ENCODE measurements at regions not wholly inside any gene's neighbourhood (a gene's known extent, or its start where the extent isn't known, plus 50 kb on each side); places are given as distances from the start of the nearest gene placed in this dataset.

DNA sequence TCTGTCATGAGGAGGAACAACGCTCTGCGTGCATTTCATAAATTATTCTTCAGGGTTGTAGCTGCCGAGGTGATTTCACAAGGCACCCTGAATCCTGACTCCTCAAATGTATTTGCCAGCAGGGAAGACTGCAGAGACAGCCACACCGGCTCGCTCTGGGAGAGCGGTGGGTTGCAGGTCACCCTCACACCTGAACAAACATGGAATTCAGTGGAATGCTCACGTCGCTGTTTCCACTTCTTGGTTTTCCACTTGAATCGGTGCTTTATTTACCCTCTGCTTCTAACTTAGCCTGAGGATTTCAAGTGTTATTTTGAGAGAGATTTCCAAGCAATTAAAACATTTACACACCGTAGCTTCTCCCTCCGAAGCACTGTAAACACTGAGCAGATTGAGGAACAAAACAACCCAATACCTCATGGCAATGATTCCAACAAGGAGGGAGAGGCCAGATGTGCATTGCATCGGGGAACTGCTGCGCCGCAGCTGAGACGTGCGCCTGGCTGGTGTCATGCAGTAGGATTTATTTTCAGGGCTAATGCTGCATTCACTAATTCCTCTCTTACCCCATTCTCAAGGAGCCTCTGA lies 59.5 kb upstream of the GGTLC1 start:
- no peak for DNase-seq

DNA sequence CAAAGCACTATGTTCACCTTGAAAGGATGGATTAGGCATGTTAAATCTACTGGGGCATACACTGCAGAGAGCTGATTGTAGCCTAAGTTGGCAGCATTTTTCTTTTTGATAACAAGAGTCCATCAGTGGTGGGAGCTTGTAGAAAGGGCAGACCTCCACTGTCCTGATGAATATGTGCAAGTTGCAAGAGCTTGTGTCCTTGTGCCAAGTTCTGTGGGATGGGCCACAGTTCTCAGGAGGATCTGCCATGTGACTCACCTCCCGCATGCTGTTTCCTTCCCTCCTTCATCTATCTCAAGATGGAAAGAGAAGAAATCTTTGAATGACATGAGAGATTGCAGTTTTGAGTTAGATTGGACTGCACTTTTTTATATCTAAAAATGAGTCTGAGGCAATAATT lies 58.3 kb upstream of the GGTLC1 start:
- DNase-seq: no peak

DNA sequence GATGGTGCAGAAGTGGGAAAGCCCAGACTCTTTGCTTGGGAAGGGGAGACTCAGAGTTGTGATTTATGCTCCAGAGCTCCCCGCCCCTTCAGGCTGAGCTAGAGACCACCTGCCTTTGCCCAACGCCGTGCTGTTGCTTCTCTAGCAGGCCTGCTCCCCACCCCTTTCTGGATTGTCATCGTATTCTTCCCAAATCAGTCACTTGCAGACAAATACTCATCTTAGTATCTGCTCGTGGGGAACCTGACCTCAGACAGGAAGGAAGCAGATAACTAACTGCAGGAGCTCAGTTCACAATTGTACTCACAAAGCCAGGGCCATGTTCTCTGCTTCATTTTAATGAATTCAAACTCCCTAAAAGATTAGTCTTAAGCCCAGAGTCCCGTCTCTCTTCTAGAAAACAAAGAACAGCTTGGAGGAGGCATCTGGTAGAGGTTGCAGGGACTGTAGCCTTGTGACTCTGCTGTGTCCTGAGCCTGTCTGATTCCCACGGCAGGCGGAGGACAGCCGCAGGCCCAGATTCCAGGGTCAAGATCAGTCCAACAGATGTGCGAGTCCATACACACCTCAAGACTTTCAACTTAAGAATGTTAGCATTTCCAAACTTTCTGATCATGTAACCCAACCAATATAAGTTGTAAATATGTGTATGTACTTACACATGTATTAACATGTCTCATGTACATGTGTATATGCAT lies 57.2 kb upstream of the GGTLC1 start:
- no peak for DNase-seq

DNA sequence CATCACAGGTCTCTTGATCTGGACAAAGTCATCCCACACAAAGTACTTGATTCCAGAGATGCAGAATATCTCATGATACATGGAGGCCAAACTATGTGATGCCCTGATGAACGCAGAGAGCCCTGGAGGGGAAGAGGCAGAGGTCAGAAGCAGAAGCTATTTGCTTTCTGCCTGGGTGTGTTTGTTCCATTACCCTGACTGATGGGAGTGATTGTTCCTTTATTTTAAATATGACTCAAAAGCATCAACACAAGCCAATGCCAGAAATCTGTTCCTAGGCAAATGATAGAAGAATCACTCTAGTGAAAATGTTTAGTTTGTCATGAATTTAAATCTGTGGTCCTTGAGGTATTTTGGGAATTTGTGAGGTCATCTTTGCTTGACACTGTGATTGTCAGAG lies 54.7 kb upstream of the GGTLC1 start:
- DNase-seq: no peak

DNA sequence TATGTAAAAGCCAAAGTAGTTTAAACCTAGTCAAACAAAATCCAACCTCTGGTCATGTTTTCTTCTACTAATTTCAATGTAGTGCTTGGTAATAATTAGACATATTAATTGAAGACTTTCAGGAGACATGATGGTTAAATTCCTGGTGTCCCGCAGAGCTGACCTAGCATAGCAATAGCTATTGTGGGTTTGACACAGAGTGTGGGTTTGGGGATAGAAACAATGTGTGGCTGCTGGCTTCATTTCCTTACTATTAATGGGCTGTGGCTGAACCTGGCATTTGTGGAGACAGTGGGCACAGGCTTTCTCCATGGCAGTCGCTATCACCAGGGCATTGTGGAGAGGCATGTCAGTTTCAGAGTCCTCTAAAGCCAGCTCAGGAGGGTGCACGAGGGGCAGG lies 54.1 kb upstream of the GGTLC1 start:
- no peak for DNase-seq

DNA sequence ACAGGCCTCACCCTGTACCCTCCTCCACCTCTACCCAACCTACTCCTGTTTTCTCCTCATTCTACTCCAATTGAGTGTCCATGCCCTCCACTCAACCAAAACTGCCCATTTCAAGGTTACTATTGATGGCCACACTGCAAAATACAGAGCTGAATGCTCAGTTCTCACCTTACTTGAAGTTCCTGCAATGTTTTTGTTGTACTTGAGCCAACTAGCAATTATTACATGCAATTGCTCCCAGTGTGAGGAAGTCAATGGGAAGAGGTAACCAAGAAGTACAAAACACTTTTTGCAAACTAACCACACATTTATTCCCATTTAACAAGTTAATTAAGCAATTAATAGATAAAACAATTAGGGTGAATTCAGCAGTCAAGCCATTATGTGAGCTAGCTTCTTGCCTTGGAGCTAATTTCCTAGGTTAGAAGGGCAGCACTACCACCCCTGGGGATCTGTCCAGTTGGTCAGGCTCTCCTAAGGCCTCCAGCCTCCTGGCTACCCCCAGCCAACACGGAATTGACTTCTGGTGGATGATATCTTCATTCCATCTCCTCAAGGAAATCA lies 52.4 kb upstream of the GGTLC1 start:
- DNase-seq: no peak

DNA sequence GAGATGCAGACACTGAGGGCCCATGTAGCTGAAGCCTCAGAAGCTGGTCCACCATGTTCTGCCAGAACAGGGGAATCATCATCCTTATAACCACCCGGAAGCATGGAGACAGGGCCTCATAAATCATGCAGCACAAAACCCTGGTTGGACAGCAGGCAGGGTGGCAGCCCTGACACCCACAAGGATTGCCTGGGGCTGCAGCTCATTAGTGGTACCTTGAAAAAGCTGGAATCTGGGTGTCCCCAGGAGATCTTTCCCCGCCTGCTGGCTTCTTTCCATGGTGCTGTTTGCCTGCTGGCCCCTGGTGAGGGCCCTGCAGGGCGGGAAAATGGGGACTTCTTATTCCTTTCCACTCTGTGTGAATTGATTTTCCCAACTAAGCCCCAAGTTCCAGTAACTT lies 50.6 kb upstream of the GGTLC1 start:
- no peak for DNase-seq
